PC-9 (cell line): ENCODE measurements at regions not wholly inside any gene's neighbourhood (a gene's known extent, or its start where the extent isn't known, plus 50 kb on each side); places are given as distances from the start of the nearest gene placed in this dataset.

Experiments used
- CTCF ChIP-seq: fragments of 200-600 bp; sonication (generic); conservative IDR thresholded peaks from 2 replicates; pipeline ENCODE4 v1.6.1; 2017; ENCODE audit warnings: mixed run types, antibody characterized with exemption, mild to moderate bottlenecking, moderate library complexity
- EZH2 ChIP-seq: fragments of 200-600 bp; sonication (generic); IDR thresholded peaks from 2 replicates; pipeline ENCODE4 v1.8.0; 2017; ENCODE audit warnings: antibody characterized with exemption, low read depth

- TF ChIP-seq CTCF (no peak), EZH2 (no peak)
Observed at GRCh38 chr3:1943395-1944118, 155.1 kb upstream of the CNTN4 start.
